ENCODE measurements at regions not wholly inside any gene's neighbourhood (a gene's known extent, or its start where the extent isn't known, plus 50 kb on each side); places are given as distances from the start of the nearest gene placed in this dataset.
"Not testable (repeated sequence)": the region's sequence is repeated elsewhere in the genome, so short reads cannot be mapped to it uniquely, and the experiment has no call there.

- no peaks in the 10 kb centered on the region for H3K36me3 ChIP-seq (ENCODE audit: control insufficient read depth, insufficient read depth, low read length)
- TF ChIP-seq, protein P1, sequence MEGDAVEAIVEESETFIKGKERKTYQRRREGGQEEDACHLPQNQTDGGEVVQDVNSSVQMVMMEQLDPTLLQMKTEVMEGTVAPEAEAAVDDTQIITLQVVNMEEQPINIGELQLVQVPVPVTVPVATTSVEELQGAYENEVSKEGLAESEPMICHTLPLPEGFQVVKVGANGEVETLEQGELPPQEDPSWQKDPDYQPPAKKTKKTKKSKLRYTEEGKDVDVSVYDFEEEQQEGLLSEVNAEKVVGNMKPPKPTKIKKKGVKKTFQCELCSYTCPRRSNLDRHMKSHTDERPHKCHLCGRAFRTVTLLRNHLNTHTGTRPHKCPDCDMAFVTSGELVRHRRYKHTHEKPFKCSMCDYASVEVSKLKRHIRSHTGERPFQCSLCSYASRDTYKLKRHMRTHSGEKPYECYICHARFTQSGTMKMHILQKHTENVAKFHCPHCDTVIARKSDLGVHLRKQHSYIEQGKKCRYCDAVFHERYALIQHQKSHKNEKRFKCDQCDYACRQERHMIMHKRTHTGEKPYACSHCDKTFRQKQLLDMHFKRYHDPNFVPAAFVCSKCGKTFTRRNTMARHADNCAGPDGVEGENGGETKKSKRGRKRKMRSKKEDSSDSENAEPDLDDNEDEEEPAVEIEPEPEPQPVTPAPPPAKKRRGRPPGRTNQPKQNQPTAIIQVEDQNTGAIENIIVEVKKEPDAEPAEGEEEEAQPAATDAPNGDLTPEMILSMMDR (IDR thresholded peaks at IDR 0.05; ENCODE audit: insufficient read depth, low read length, poor library complexity, severe bottlenecking): no peak
- no peaks in the 10 kb centered on the region for H3K27me3 ChIP-seq (ENCODE audit: control insufficient read depth, insufficient read depth, low read length)
- H3K4me3 ChIP-seq (ENCODE audit: low read depth, low read length): no peak overlapping the region
- DNase-seq (ENCODE audit: low read depth): no peak
Measured at GRCh38 chr18:51506811-51507210, 309.3 kb upstream of the MEX3C start.

DNA sequence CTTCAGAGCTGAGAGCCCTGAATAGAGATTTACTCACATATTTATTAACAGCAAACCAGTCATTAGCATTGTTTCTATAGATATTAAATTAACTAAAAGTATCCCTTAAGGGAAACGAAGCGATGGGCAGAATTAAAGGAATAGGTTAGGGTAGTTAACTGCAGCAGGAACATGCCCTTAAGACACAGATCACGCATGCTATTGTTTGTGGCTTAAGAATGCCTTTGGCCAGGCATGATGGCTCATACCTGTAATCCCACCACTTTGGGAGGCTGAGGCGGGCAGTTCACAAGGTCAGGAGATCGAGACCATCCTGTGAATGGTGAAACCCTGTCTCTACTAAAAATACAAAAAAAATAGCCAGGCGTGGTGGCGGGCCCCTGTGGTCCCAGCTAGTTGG is 310.9 kb upstream of the MEX3C start:
- not testable (repeated sequence) for H3K4me3 ChIP-seq (ENCODE audit: low read depth, low read length); H3K36me3 ChIP-seq (ENCODE audit: control insufficient read depth, insufficient read depth, low read length); DNase-seq (ENCODE audit: low read depth); H3K27me3 ChIP-seq (ENCODE audit: control insufficient read depth, insufficient read depth, low read length)

GRCh38 chr18:51510020-51510419 is 312.5 kb upstream of the MEX3C start:
- Histone ChIP-seq H3K27me3 (ENCODE audit: control insufficient read depth, insufficient read depth, low read length) (no peaks in the 10 kb centered on the region), H3K4me3 (ENCODE audit: low read depth, low read length) (no peak overlapping the region), H3K36me3 (ENCODE audit: control insufficient read depth, insufficient read depth, low read length) (no peaks in the 10 kb centered on the region)
- TF ChIP-seq, protein P1 (IDR thresholded peaks at IDR 0.05; ENCODE audit: insufficient read depth, low read length, poor library complexity, severe bottlenecking): no peak
- DNase-seq (ENCODE audit: low read depth): no peak

DNA sequence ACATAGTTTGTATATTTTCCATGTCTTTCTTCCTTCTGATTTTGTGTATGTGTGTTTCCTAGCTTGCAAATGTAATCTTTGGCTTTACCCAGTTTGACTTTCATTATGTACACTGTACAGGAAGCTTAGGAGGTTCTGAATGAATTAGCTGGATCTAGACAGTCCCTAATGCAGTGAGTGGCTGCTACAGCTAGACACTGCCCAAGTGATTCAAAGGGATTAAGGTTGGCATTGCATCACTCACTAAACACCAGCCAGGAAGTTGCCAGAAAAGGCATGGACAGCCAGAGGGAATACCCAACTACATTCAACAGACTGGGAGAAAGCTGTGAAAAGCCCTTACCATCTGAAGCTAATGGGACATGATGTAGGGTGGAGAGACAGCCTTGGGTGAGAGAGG is 316.0 kb upstream of the MEX3C start:
- H3K27me3 ChIP-seq (ENCODE audit: control insufficient read depth, insufficient read depth, low read length): no peaks in the 10 kb centered on the region
- DNase-seq (ENCODE audit: low read depth): no peak
- H3K36me3 ChIP-seq (ENCODE audit: control insufficient read depth, insufficient read depth, low read length): no peaks in the 10 kb centered on the region
- TF ChIP-seq, protein P1 (IDR thresholded peaks at IDR 0.05; ENCODE audit: insufficient read depth, low read length, poor library complexity, severe bottlenecking): no peak
- H3K4me3 ChIP-seq (ENCODE audit: low read depth, low read length): no peak overlapping the region

GRCh38 chr18:51514128-51514527 is 316.6 kb upstream of the MEX3C start:
- Histone ChIP-seq H3K4me3 (ENCODE audit: low read depth, low read length) (no peak overlapping the region), H3K27me3 (ENCODE audit: control insufficient read depth, insufficient read depth, low read length) (no peaks in the 10 kb centered on the region), H3K36me3 (ENCODE audit: control insufficient read depth, insufficient read depth, low read length) (no peaks in the 10 kb centered on the region)
- no peak for DNase-seq (ENCODE audit: low read depth)
- TF ChIP-seq, protein P1 (IDR thresholded peaks at IDR 0.05; ENCODE audit: insufficient read depth, low read length, poor library complexity, severe bottlenecking): no peak

- TF ChIP-seq, protein P1 (IDR thresholded peaks at IDR 0.05; ENCODE audit: insufficient read depth, low read length, poor library complexity, severe bottlenecking): no peak
- DNase-seq (ENCODE audit: low read depth): no peak
- H3K36me3 ChIP-seq (ENCODE audit: control insufficient read depth, insufficient read depth, low read length): no peaks in the 10 kb centered on the region
- H3K27me3 ChIP-seq (ENCODE audit: control insufficient read depth, insufficient read depth, low read length): no peaks in the 10 kb centered on the region
- H3K4me3 ChIP-seq (ENCODE audit: low read depth, low read length): no peak overlapping the region
Measured at GRCh38 chr18:51516478-51517038, 319.1 kb upstream of the MEX3C start.

Measured in kidney epithelial cell (primary cell).